ENCODE measurements at regions not wholly inside any gene's neighbourhood (a gene's known extent, or its start where the extent isn't known, plus 50 kb on each side); places are given as distances from the start of the nearest gene placed in this dataset.

DNA sequence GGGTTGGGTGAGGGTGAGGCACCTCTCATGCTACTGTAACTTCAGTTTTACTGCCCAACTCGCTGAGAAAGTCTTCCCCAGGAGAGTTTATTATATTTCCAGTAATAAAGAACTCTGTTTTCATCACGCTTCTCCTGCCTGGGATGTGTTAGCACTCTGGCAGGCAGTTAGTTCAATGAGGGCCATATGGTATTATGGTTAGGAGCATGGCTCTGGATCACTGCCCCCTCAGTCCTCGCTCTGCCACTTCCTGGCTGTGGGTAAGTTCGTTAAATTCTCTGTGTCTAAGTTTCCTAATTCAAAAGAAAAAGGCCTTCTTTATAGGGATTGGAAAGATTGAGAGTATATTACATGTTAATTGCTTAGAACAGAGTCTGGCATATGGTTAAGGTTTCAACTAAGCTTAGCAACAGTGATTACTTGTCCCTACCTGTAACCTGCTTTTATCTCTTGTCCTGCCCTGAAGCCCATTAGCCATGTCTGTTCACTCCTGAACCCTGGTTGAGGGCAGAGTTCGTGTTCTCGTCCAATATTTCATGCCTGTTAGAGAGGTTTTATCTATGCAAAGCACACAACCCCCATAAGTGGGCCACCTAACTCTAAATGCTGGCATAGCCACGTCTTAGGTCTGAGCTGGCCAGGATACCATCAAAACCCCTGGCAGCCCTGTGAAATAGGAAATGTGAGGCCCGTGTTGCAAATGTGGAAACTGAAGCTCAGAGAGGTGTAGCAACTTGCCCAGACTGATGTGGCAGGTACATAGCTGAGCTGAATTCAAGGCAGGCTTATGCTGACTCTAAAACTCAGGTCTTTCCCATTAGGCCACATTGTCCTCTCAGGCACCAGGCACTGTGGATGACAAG lies 342.5 kb upstream of the JARID2 start:
- no peak for DNase-seq (ENCODE audit: low read depth in 2 of 2)

DNA sequence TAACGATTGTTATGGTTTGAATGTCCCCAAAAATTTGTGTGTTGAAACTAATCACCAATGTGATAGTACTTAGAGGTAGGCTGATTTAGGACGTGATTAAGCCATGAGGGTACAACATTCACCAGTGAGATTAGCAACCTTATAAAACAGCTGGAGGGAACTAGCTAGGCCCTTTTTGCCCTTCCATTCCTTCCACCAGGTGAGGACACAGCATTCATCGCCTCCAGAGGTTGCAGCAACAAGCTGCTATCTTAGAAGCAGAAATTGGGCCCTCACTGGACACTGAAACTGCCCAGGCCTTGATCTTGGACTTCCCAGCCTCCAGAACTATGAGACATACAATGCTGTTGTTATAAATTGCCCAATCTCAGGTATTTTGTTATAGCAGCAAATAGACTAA lies 340.7 kb upstream of the JARID2 start:
- DNase-seq (ENCODE audit: low read depth in 2 of 2), result no peak

DNA sequence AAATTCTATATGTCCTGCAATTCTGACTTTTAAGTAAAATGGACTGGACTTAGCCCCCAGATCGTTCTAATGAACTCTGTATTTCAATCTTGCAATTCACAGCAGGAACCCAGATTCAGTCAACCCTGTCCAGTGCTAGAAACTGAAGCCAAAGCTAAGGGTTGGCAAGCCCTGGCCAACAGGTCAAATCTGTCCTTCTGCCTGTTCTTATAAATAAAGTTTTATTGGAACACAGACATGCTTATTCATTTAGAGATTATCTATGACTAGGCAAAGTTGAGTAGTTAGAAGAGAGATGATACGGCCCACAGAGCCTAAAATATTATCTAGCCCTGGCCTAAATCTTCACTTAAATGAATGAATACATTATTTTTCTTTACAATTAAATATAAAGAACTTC lies 339.2 kb upstream of the JARID2 start:
- DNase-seq (ENCODE audit: low read depth in 2 of 2), result no peak

DNA sequence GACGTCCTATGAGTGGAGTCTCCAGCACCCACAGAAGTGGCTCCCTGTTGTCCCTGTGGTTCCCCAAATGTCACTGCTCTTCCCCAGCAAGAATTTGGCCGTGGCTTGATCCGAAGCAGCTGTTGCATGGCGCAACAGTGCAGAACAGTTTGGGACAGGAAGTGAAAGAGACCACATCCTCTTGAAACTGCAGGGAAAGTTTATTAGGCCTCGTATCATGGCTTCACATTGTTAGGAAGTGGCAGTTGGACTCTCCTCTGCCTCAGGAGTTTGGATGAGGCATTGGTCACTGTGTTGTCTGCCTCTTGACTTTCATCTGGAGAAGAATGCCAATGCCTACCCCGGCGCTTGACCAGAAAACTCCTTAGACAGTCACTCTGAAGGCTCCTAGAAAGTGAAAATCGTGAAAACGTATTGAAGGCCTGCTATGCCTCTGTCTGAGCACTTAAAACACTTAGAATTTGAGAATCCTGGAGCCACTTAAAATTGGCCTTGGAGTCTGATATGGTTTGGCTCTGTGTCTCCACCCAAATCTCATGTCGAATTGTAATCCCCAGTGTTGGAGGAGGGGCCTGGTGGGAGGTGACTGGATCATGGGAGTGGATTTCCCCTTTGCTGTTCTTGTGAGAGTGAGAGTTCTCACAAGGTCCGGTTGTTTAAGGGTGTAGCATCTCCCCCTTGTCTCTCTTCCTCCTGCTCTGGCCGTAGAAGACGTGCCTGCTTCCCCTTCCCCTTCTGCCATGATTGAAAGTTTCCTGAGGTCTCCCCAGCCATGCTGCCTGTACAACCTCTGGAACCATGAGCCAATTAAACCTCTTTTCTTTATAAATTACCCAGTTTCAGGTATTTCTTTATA lies 334.9 kb upstream of the JARID2 start:
- no peak for DNase-seq (ENCODE audit: low read depth in 2 of 2)

DNA sequence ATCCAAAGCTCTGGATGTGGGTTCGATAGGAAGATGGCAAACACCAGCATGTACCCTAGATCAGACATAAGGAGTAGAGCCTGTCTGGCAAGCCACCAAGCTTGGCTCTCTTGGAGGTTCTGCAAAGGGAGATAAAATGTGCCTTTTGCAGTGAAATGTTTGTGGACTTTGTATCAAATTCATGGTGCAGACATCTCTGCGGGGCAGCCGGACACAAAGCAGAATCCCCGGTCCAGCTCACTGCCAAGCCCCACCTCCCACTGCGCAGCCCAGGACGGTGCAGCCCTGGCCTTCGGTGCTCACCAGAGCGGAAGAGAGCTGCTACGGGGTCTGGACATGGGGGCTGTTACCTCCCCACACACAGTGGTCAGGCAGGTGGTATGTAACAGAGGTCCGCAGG lies 333.6 kb upstream of the JARID2 start:
- DNase-seq (ENCODE audit: low read depth in 2 of 2), result no peak

DNA sequence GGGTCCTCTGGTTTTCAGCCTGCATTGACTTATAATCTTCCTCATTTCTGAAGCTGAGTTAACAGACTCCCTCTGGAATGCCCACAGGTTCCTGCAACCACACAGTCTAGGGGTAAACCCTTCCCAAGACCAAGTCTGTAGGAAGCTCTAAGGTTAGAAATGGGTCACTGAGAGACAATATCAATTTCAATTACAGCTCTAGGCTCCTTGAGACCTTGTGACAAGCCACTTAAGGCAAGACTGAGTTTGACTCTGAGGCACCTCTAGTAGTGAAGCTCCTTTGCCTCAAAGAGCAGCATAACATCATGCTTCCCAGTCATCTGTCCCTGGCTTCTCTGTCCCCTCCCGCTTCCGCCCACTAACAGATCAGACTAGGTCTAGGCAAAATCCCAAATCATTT lies 333.2 kb upstream of the JARID2 start:
- DNase-seq (ENCODE audit: low read depth in 2 of 2), result no peak

DNA sequence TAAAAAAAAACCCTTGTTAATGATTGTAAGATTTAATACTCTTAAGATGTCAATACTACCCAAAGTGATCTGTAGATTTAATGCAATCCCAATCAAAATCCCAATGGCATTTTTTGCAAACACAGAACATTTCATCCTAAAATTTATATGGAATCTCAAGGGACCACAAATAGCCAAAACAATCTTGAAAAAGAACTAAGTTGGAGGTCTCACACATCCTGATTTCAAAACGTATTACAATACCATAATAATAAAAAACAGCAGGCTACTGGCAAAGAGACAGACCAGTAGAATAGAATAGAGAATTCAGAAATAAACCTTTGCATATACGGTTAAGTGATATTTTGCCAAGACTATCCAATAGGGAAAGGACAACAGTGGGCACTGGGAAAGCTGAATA lies 331.9 kb upstream of the JARID2 start:
- no peak for DNase-seq (ENCODE audit: low read depth in 2 of 2)

DNA sequence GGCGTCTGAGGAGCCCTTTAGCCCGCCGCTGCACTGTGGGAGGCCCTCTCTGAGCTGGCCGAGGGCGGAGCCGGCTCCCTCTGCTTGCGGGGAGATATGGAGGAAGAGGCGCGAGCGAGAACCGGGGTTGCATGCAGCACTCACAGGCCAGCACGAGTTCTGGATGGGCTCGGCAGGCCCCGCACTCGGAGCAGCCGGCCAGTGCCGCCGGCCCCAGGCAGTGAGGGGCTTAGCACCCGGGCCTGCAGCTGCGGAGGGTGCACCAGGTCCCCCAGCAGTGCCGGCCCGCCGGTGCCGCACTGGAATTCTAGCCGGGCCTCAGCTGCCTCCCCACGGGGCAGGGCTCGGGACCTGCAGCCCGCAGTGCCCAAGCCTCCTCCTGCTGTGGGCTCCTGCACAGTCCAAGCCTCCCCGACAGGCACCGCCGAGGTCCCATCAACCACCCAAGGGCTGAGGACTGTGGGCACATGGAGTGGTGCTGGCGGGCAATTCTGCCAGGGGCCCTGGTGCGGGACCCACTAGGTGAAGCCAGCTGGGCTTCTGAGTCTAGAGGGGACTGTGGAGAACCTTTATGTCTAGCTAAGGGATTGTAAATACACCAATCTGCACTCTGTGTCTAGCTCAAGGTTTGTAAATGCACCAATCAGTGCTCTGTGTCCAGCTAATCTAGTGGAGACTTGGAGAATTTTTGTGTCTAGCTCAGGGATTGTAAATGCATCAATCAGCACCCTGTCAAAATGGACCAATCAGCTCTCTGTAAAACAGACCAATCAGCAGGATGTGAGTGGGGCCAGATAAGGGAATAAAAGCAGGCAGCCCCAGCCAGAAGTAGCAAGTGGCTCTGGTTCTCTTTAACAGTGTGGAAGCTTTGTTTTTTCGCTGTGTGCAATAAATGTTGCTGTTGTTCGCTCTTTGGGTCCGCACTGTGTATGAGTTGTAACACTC lies 329.7 kb upstream of the JARID2 start:
- no peak for DNase-seq (ENCODE audit: low read depth in 2 of 2)

DNA sequence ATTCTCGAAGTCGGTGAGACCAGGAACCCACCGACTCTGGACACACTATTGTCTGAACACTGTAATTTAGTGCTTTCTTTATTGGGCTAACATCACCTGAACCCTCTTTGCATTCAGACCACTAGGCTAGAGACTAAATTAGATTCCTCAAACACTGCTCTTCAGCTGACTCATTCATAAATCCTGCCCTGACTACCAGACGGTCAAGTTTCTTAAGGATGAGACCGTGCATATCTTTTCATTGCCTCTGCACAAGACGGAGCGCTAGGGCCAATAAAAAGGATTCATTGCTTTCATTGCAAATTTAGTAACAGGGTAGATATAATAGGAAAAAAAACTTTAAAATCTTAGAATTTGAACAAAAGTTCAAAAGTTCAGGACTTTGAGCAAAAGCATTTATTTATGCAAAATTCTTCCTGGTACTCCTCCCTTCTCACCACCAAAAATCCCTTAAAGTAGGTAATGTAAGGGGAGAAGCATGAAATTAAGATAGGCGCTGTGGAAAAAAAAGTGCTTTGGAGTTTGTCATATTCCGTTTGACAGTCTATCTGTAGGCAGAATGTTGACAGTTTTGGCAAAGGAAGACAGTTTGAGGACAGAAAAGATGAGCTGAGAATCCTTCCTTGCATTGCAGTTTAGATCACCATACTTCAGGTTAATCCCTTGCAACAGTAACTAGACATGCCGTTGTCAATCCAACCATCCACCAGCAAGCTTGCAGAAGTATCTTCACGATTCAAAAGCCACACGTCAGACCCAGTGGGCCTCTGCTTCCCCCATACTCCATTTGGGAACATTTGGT lies 328.6 kb upstream of the JARID2 start:
- DNase-seq (ENCODE audit: low read depth in 2 of 2), result no peak

DNA sequence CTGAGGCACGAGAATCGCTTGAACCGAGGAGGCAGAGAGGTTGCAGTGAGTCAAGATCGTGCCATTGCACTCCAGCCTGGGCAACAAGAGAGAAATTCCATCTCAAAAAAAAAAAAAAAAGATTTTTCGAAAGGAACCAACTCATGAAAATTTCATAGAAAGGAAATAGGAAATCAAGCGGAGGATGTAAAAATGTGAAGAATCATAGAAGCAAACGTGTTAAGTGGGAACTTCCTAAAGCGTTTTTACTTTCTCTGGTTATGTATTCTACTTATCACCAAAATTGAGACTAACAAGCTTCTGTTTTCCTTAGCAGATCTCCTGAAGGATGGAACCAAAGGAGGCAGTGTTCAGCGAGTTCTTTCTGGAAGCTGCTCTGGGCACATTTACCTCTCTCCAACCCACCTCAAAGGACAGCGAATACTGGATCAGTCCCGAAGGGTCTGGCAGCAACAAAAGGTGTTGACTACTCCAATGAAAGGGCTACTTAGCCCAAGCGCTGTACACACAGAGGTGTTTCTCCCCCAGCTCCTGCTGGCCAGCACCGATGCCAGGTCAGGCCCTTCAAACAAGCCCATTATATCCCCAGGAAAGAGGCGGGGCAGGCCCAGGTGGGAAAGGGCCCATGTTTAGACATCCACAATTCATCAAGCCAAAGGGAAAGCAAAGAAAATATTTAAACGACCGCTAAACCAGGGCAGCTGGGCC lies 327.5 kb upstream of the JARID2 start:
- no peak for DNase-seq (ENCODE audit: low read depth in 2 of 2)

DNA sequence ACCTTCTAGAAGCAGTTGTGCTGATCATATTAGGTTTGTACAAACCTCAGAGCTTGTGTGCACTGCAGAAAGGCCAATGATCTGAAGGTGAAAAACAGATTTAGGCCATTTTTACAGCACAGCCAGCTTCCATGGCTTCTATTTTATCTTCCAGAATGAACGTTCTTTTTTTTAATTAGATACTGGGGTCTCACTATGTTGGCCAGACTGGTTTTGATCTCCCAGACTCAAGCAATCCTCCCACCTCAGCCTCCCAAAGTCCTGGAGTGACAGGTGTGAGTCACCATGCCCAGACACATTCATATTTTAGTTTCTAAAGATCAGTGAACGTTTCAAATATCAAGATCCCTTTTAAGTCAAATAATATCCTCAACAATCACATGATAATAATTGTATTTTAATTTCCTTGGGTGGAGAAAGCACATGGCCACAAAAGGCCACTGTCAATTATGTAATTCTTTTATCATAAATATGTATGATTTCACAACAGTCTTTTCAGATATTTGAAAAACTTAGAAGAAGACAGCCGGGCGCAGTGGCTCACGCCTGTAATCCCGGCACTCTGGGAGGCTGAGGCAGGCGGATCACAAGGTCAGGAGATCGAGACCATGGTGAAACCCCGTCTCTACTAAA lies 326.7 kb upstream of the JARID2 start:
- no peak for DNase-seq (ENCODE audit: low read depth in 2 of 2)

DNA sequence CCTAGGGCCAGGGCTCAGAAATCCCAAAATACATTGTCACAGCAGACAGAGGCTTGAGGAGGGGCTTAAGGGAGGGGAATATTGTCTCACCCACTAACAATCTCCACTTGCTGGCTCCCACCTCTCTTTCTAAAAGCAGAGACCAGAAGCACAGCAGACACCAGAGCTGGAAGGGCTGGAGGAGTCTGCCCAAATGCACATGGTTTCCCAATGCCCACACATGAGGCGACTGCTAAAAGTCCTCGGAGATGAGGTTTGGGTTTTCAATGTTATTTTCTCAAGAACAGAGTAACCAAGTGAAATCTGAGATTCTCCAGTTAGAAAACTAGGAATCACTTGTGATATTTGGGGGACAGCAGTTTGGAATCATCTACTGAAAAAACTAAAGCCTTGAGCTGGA lies 325.6 kb upstream of the JARID2 start:
- no peak for DNase-seq (ENCODE audit: low read depth in 2 of 2)

DNA sequence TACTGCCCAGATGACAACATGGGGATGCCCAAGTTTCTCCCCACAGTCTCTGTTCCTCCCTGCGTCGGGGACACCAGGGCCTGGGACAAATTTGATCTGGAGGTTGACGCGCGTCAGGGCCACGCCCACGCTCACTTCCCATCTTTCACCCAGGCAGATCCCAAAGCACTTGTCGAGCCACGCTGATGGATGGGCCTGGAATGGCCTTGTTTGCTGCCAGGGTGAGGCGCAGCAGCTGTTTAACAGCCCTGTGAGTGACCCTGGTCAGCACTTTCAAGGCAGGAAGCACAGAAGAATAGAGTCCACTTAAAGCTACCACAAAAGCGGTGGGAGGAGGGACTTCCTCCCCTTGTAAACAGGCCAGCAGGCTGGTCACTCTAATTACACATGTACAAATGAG lies 324.7 kb upstream of the JARID2 start:
- DNase-seq (ENCODE audit: low read depth in 2 of 2), result no peak

DNA sequence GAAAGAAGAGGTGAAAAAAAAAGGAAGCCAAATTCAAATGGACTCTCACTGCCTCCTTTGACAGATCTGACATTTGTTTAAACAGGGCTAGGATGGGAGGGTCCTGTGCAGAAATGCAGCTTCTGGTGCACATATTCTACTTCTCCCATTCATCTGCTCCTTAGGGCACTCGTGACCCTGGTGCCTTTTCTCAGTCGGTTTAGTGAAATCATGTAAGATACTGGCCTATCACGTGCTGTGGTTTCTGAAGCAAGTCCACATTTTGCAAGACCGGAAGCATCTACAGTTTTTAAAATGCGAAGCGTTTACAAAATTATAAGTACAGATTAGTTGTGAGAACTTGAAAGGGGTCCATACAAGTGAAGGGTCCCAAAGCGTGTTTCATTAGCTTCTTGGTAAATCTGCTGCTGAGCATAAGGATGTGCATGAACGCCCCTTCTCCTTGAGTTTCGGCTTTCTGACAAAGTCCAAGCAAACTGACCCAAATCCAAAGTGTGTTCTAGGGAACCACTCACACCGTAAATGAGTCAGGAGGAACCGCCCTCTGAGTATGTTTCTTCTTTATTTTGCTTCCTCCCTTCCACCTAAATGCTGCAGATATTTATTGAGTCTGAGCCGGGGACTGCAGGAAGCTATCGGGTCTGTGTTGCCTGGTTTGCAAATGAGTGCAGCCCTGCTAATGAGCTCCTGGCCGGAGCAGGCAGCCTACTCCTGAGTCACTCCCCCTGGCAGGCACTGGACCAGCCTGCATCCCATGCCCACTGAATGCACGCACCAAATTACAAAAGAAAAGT lies 323.8 kb upstream of the JARID2 start:
- DNase-seq (ENCODE audit: low read depth in 2 of 2), result no peak

DNA sequence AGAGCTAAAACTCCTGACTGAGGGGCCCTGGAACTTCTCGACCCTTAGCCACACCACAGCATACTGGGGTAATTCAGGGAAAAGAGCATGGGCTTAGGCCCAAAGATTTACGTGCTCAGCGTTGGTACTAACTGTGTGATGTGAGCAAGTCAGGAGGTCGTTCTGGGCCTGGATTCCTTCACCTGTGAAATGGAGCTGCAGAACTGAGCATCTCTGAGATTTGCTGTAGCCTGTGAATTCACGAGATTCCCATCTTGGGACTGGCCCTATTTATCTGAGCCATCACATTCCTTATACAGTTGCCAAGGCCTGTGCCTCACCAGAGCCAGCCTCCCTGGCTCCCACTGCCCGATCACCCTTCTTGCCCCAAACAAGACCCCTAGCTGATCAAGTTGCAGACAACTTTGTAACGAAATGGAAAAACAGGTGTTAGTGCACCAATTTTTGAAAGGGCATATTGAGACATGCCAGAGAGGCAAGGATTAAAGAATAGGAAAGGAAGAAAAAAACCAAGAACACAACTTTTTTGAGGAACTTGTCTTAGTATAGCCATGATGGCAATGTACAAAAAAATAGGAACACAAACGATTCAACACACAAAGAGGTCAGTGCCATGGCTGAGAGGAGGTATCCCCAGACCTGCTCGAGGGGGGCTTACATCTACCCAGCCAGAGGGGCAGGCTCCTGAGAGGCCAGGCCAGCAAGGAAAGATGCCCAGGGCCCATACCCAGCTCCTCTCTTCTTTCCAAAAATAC lies 323.0 kb upstream of the JARID2 start:
- DNase-seq (ENCODE audit: low read depth in 2 of 2), result no peak

DNA sequence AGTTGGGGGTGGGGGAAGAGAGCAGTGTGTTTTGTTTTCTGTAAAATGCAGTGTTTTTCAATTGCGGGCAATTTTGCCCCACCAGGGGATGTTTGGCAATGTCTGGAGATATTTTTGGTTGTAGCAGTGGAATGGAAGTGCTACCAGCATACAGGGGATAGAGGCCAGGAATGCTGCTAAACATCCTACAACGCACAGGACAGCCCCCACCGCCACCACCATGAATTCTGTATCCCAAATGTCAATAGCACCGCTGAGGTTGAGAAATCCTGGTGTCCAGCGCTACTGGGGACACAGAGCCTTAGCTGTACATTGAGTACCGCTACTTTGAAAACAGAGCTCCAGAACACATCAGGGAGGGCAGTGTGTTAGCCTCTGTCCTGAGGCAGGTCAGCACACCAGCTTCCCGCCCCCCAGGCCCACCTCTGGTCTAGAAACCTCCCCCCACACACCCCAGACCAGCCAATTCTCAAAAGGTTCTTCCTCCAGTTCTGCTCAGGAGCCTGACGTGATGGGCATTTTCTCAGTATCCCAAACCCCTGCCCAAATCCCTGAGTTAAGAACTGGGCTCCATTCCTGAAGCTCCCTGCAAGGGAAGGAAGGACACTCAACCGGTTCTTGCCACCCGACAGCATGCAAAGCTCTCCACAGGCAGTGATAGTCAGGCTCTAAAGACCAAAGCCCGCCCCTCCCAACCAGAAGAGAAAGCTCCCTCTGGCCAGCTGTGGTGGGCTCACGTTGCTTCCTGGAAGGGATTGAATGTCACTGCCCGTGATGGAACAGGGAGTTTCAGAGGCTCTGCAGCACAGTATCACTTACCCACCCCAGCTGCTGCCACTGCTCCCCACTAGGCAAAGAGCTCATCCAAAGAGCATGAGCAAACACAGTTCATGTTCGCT lies 321.5 kb upstream of the JARID2 start:
- no peak for DNase-seq (ENCODE audit: low read depth in 2 of 2)

DNA sequence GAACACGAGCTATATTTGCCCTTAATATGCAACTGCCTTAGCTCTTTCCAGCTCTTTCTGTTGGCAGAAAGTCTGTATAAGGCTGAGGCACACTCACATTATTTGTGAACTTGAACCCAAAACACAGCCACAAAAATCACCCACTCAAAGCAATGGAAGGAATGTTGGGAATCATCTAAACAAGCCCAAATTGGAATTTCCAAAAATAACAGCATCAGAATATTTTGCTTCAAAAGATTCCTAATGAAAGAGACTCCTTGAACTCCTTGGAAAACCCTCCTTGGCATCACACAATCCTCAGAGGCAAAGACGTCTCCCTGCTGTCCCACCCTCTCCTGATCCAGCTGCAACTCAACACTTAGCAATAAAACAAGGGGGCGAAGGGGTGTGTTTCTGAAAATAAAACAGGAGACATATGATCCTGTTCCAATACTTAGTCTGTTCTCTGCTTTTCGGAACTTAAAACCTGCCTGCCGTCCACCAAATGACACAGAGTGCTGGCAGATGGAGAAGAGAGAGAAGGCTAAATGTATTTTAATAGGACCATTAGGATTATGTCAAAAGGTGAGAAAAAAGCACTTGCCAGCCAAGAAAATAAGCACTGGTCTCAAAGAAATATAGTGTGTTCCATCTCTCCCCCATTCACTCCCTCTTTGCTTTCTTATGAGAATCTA lies 320.7 kb upstream of the JARID2 start:
- DNase-seq (ENCODE audit: low read depth in 2 of 2), result no peak

Measured in stimulated activated CD8-positive, alpha-beta memory T cell treated with anti-CD3 and anti-CD28 coated beads, Interleukin-15, amount 100 ng/mL, for 48 hours (primary cell).